Calu3 (cell line): ENCODE measurements at regions not wholly inside any gene's neighbourhood (a gene's known extent, or its start where the extent isn't known, plus 50 kb on each side); places are given as distances from the start of the nearest gene placed in this dataset.

Experiments
- BruUV-seq: library from RNA; stranded (reverse); fragments of 400-500 nt; replicated peaks from 2 replicates; lab custom pipeline; 2021; lab: Mats Ljungman, UMichigan
- CTCF ChIA-PET: fragments of 300-600 bp; sonication (Branson Sonifier 250); formaldehyde crosslinking; loops from one replicate; lab custom pipeline; 2022; ENCODE audit warnings: antibody characterized with exemption; lab: Charles Lee
- DNase-seq: peaks from one replicate; pipeline ENCODE4 v3.0.0; 2022
- H3K27ac Mint-ChIP-seq: one replicate; pipeline ENCODE4 v1.8.0; 2022; ENCODE audit warnings: mixed read lengths; ENCODE audit not compliant: unreplicated experiment
- H3K27me3 Mint-ChIP-seq: one replicate; pipeline ENCODE4 v1.8.0; 2022; ENCODE audit warnings: mixed read lengths; ENCODE audit not compliant: unreplicated experiment
- H3K36me3 Mint-ChIP-seq: one replicate; pipeline ENCODE4 v1.8.0; 2022; ENCODE audit warnings: mild to moderate bottlenecking, moderate library complexity, mixed read lengths; ENCODE audit not compliant: insufficient read depth, unreplicated experiment
- H3K4me1 Mint-ChIP-seq: one replicate; pipeline ENCODE4 v1.8.0; 2022; ENCODE audit warnings: mild to moderate bottlenecking, low read depth, mixed read lengths; ENCODE audit not compliant: unreplicated experiment
- H3K4me3 Mint-ChIP-seq: one replicate; pipeline ENCODE4 v1.8.0; 2022; ENCODE audit warnings: mild to moderate bottlenecking, low read depth, moderate library complexity, mixed read lengths; ENCODE audit not compliant: unreplicated experiment
- H3K9me3 Mint-ChIP-seq: one replicate; pipeline ENCODE4 v1.8.0; 2022; ENCODE audit warnings: low read depth, mixed read lengths; ENCODE audit not compliant: unreplicated experiment
- CTCF ChIP-seq: fragments of 200-600 bp; IDR thresholded peaks from one replicate; pipeline ENCODE4 v1.8.0; 2022; ENCODE audit warnings: antibody characterized with exemption; ENCODE audit not compliant: unreplicated experiment
- intact Hi-C: fragments of 100-400 bp; cut with micrococcal nuclease; formaldehyde crosslinking; loops from one replicate; pipeline ENCODE4 v1.10.0; 2022; ENCODE audit not compliant: unreplicated experiment

- CTCF ChIA-PET = no interaction called here
- intact Hi-C loops = loop anchor here (1.0 kb wide), 1 partner anchor 22 kb away; no protein-coding TSS in a partner anchor
- no peak for DNase-seq
- no peak overlapping the region for H3K4me3 Mint-ChIP-seq
- no TSS peak for BruUV-seq
- H3K27me3 Mint-ChIP-seq = peaks cover 32% of the 10 kb centered on the region
- no peak overlapping the region for H3K27ac Mint-ChIP-seq
- H3K9me3 Mint-ChIP-seq = no peaks in the 10 kb centered on the region
- no peaks in the 10 kb centered on the region for H3K36me3 Mint-ChIP-seq
- no peaks in the 10 kb centered on the region for H3K4me1 Mint-ChIP-seq
- TF ChIP-seq CTCF = no peak
Measured at GRCh38 chr10:121665809-121666208, 67.6 kb upstream of the FGFR2 start.

- no peak overlapping the region for H3K27ac Mint-ChIP-seq
- no peak overlapping the region for H3K4me3 Mint-ChIP-seq
- H3K4me1 Mint-ChIP-seq = no peaks in the 10 kb centered on the region
- no peak for TF ChIP-seq CTCF
- CTCF ChIA-PET = no interaction called here
- intact Hi-C loops = loop anchor here (1.0 kb wide), 1 partner anchor 24 kb away; no protein-coding TSS in a partner anchor
- H3K27me3 Mint-ChIP-seq = peaks cover 32% of the 10 kb centered on the region
- no TSS peak for BruUV-seq
- DNase-seq = no peak
- H3K36me3 Mint-ChIP-seq = no peaks in the 10 kb centered on the region
- no peaks in the 10 kb centered on the region for H3K9me3 Mint-ChIP-seq
Measured at GRCh38 chr10:121664671-121665070, 66.4 kb upstream of the FGFR2 start.

DNA sequence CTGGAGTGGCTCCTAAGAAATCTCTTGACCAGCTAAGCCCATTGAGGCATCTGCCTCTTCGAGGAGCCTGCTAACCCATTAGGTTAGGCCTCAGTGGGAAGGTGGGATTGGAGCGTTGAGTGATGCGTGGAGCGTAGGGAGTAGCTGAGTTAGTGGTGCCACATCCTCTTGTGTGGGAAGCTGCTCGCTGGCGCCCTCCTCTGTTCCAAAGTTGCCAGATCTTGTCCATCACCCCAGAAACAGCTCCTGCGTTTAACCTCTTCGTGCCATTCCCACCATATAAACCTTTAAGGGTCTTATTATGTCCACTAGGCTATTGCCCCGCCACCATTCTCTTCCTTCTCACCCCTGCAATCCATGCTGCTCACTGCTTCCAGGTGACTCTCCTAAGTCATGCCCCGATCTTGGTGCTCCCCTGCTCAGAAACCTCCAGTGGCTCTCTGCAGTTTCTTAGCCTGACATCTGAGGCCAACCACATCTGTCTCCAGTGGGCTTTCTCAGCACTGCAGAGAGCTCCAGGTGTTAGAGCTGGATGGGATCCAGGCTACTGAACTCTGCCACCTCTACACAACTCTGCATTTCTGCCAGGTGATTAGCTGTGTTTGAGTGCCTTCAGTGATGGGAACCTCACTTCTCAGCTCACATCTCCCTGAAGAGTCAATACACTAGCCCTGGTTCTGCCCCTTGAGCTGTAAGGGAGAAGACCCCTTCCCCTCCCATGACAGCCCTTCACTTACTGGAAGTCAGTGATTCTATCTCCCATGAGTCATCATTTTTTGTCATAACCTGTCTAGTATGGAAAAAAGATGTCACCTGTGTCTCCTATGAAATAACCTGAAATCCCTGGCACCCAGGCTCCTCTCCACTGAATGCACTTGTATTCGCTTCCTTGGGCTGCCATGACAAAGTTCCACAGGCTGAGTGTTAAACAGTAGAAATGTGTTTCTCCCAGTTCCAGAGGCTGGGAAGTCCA, 65.0 kb upstream of the FGFR2 start:
- intact Hi-C loops = no loop called here
- H3K27ac Mint-ChIP-seq = no peak overlapping the region
- CTCF ChIA-PET = interaction anchor here (0.7 kb wide), 1 partner anchor 714 kb away, joined by 3 read pairs; no protein-coding TSS in a partner anchor

GRCh38 chr10:121662531-121662930, 64.3 kb upstream of the FGFR2 start:
- H3K4me3 Mint-ChIP-seq = no peak overlapping the region
- CTCF ChIA-PET = no interaction called here
- no peak for TF ChIP-seq CTCF
- intact Hi-C loops = no loop called here
- no peaks in the 10 kb centered on the region for H3K4me1 Mint-ChIP-seq
- H3K27me3 Mint-ChIP-seq = peaks cover 13% of the 10 kb centered on the region
- no TSS peak for BruUV-seq
- H3K36me3 Mint-ChIP-seq = no peaks in the 10 kb centered on the region
- no peak overlapping the region for H3K27ac Mint-ChIP-seq
- H3K9me3 Mint-ChIP-seq = no peaks in the 10 kb centered on the region
- DNase-seq = no peak

More for the DNA sequence above, 65.0 kb upstream of the FGFR2 start:
- H3K4me3 Mint-ChIP-seq = no peak overlapping the region
- H3K27me3 Mint-ChIP-seq = peaks cover 20% of the 10 kb centered on the region
- no peaks in the 10 kb centered on the region for H3K4me1 Mint-ChIP-seq
- BruUV-seq = no TSS peak
- TF ChIP-seq CTCF = no peak
- H3K36me3 Mint-ChIP-seq = no peaks in the 10 kb centered on the region
- DNase-seq = no peak
- H3K9me3 Mint-ChIP-seq = no peaks in the 10 kb centered on the region
